Activated CD4-positive, alpha-beta T cell treated with anti-CD3 and anti-CD28 coated beads, Interleukin-2, amount 10 ng/mL, durations not matched to agents 7 days and 5 days (primary cell): ENCODE measurements at regions not wholly inside any gene's neighbourhood (a gene's known extent, or its start where the extent isn't known, plus 50 kb on each side); places are given as distances from the start of the nearest gene placed in this dataset.

Source experiments
- CTCF ChIA-PET: fragments of 350-600 bp; sonication (Branson Sonifier 250); formaldehyde crosslinking; loops from one replicate; lab custom pipeline; 2021; ENCODE audit warnings: antibody characterized with exemption; lab: Charles Lee
- POLR2A ChIA-PET: fragments of 350-600 bp; sonication (Branson Sonifier 250); formaldehyde crosslinking; loops from one replicate; lab custom pipeline; 2021; ENCODE audit warnings: antibody characterized with exemption; lab: Charles Lee
- DNase-seq: peaks from one replicate; pipeline ENCODE4 v3.0.0-alpha.2; 2020
- H3K27ac Mint-ChIP-seq: one replicate; pipeline ENCODE4 v1.8.0; 2021; ENCODE audit warnings: mild to moderate bottlenecking, moderate library complexity, mixed read lengths
- H3K27me3 Mint-ChIP-seq: one replicate; pipeline ENCODE4 v1.8.0; 2021; ENCODE audit warnings: mixed read lengths
- H3K36me3 Mint-ChIP-seq: one replicate; pipeline ENCODE4 v1.8.0; 2021; ENCODE audit warnings: low read depth, mixed read lengths
- H3K4me1 Mint-ChIP-seq: one replicate; pipeline ENCODE4 v1.8.0; 2021; ENCODE audit warnings: mixed read lengths
- H3K4me3 Mint-ChIP-seq: one replicate; pipeline ENCODE4 v1.8.0; 2021; ENCODE audit warnings: mild to moderate bottlenecking, moderate library complexity, mixed read lengths
- H3K9me3 Mint-ChIP-seq: one replicate; pipeline ENCODE4 v1.8.0; 2021; ENCODE audit warnings: mixed read lengths

GRCh38 chr1:238176441-238176840, 285.7 kb upstream of the ZP4 start:
- ChIA-PET CTCF (no interaction called here), POLR2A (no interaction called here)
- Mint-ChIP-seq H3K27ac (no peak overlapping the region), H3K27me3 (no peaks in the 10 kb centered on the region), H3K36me3 (no peaks in the 10 kb centered on the region), H3K9me3 (peaks cover 9% of the 10 kb centered on the region), H3K4me1 (no peaks in the 10 kb centered on the region), H3K4me3 (no peak overlapping the region)
- DNase-seq = no peak

GRCh38 chr1:238171985-238172384, 281.3 kb upstream of the ZP4 start:
- H3K4me3 Mint-ChIP-seq = no peak overlapping the region
- H3K4me1 Mint-ChIP-seq = no peaks in the 10 kb centered on the region
- H3K36me3 Mint-ChIP-seq = no peaks in the 10 kb centered on the region
- H3K9me3 Mint-ChIP-seq = peaks cover 5% of the 10 kb centered on the region
- no peaks in the 10 kb centered on the region for H3K27me3 Mint-ChIP-seq
- no peak for DNase-seq
- H3K27ac Mint-ChIP-seq = no peak overlapping the region
- ChIA-PET CTCF (no interaction called here), POLR2A (no interaction called here)

- Mint-ChIP-seq H3K4me1 (no peaks in the 10 kb centered on the region), H3K36me3 (no peaks in the 10 kb centered on the region), H3K27me3 (no peaks in the 10 kb centered on the region), H3K4me3 (no peak overlapping the region), H3K9me3 (peaks cover 2% of the 10 kb centered on the region), H3K27ac (no peak overlapping the region)
- no peak for DNase-seq
- ChIA-PET POLR2A (no interaction called here), CTCF (interaction anchor here (0.6 kb wide), 1 partner anchor 1188 kb away, joined by 3 read pairs; no protein-coding TSS in a partner anchor)
Observed at GRCh38 chr1:238161955-238162354, 271.2 kb upstream of the ZP4 start.

- Mint-ChIP-seq H3K9me3 (peaks cover 2% of the 10 kb centered on the region), H3K36me3 (no peaks in the 10 kb centered on the region), H3K4me1 (no peaks in the 10 kb centered on the region), H3K27ac (no peak overlapping the region), H3K27me3 (no peaks in the 10 kb centered on the region), H3K4me3 (no peak overlapping the region)
- POLR2A ChIA-PET = no interaction called here
- CTCF ChIA-PET = no interaction called here
- no peak for DNase-seq
Observed at GRCh38 chr1:238153939-238154338, 263.2 kb upstream of the ZP4 start.

- no peaks in the 10 kb centered on the region for H3K27me3 Mint-ChIP-seq
- peaks cover 2% of the 10 kb centered on the region for H3K9me3 Mint-ChIP-seq
- ChIA-PET CTCF (no interaction called here), POLR2A (no interaction called here)
- H3K36me3 Mint-ChIP-seq = no peaks in the 10 kb centered on the region
- no peaks in the 10 kb centered on the region for H3K4me1 Mint-ChIP-seq
- DNase-seq = no peak
- no peak overlapping the region for H3K27ac Mint-ChIP-seq
- H3K4me3 Mint-ChIP-seq = no peak overlapping the region
Observed at GRCh38 chr1:238153253-238153652, 262.5 kb upstream of the ZP4 start.

GRCh38 chr1:238152119-238152518, 261.4 kb upstream of the ZP4 start:
- H3K27me3 Mint-ChIP-seq = no peaks in the 10 kb centered on the region
- H3K27ac Mint-ChIP-seq = no peak overlapping the region
- DNase-seq = no peak
- no peaks in the 10 kb centered on the region for H3K4me1 Mint-ChIP-seq
- ChIA-PET POLR2A (no interaction called here), CTCF (no interaction called here)
- H3K36me3 Mint-ChIP-seq = no peaks in the 10 kb centered on the region
- H3K4me3 Mint-ChIP-seq = no peak overlapping the region
- no peaks in the 10 kb centered on the region for H3K9me3 Mint-ChIP-seq

GRCh38 chr1:238143038-238143437, 252.3 kb upstream of the ZP4 start:
- Mint-ChIP-seq H3K4me3 (no peak overlapping the region), H3K9me3 (no peaks in the 10 kb centered on the region), H3K27ac (no peak overlapping the region), H3K27me3 (no peaks in the 10 kb centered on the region), H3K36me3 (no peaks in the 10 kb centered on the region), H3K4me1 (no peaks in the 10 kb centered on the region)
- POLR2A ChIA-PET = no interaction called here
- DNase-seq = no peak
- CTCF ChIA-PET = no interaction called here

GRCh38 chr1:238141353-238141752, 250.6 kb upstream of the ZP4 start:
- H3K9me3 Mint-ChIP-seq = no peaks in the 10 kb centered on the region

GRCh38 chr1:238139713-238140112, 249.0 kb upstream of the ZP4 start:
- no peak overlapping the region for H3K4me3 Mint-ChIP-seq

More at GRCh38 chr1:238141353-238141752, 250.6 kb upstream of the ZP4 start:
- Mint-ChIP-seq H3K4me1 (no peaks in the 10 kb centered on the region), H3K36me3 (no peaks in the 10 kb centered on the region), H3K27me3 (no peaks in the 10 kb centered on the region), H3K27ac (no peak overlapping the region), H3K4me3 (no peak overlapping the region)
- POLR2A ChIA-PET = no interaction called here
- CTCF ChIA-PET = no interaction called here
- no peak for DNase-seq

GRCh38 chr1:238138059-238138626, 247.4 kb upstream of the ZP4 start:
- H3K27ac Mint-ChIP-seq = no peak overlapping the region
- H3K27me3 Mint-ChIP-seq = no peaks in the 10 kb centered on the region
- H3K4me3 Mint-ChIP-seq = no peak overlapping the region
- H3K9me3 Mint-ChIP-seq = no peaks in the 10 kb centered on the region
- no peak for DNase-seq
- POLR2A ChIA-PET = no interaction called here
- no peaks in the 10 kb centered on the region for H3K4me1 Mint-ChIP-seq
- no peaks in the 10 kb centered on the region for H3K36me3 Mint-ChIP-seq
- CTCF ChIA-PET = no interaction called here

More at GRCh38 chr1:238139713-238140112, 249.0 kb upstream of the ZP4 start:
- Mint-ChIP-seq H3K36me3 (no peaks in the 10 kb centered on the region), H3K27ac (no peak overlapping the region), H3K27me3 (no peaks in the 10 kb centered on the region), H3K4me1 (no peaks in the 10 kb centered on the region), H3K9me3 (no peaks in the 10 kb centered on the region)
- CTCF ChIA-PET = no interaction called here
- DNase-seq = no peak
- POLR2A ChIA-PET = no interaction called here

- DNase-seq = no peak
- Mint-ChIP-seq H3K27me3 (no peaks in the 10 kb centered on the region), H3K9me3 (peaks cover 2% of the 10 kb centered on the region), H3K4me1 (no peaks in the 10 kb centered on the region), H3K36me3 (no peaks in the 10 kb centered on the region), H3K4me3 (no peak overlapping the region), H3K27ac (no peak overlapping the region)
- ChIA-PET CTCF (no interaction called here), POLR2A (no interaction called here)
Observed at GRCh38 chr1:238135708-238136664, 245.3 kb upstream of the ZP4 start.

GRCh38 chr1:238129677-238130076, 239.0 kb upstream of the ZP4 start:
- Mint-ChIP-seq H3K36me3 (no peaks in the 10 kb centered on the region), H3K9me3 (peaks cover 4% of the 10 kb centered on the region), H3K4me3 (no peak overlapping the region), H3K27ac (no peak overlapping the region), H3K27me3 (no peaks in the 10 kb centered on the region), H3K4me1 (no peaks in the 10 kb centered on the region)
- ChIA-PET POLR2A (no interaction called here), CTCF (no interaction called here)
- DNase-seq = no peak

GRCh38 chr1:238123201-238123600, 232.5 kb upstream of the ZP4 start:
- no peaks in the 10 kb centered on the region for H3K4me1 Mint-ChIP-seq

More at GRCh38 chr1:238123201-238123600, 232.5 kb upstream of the ZP4 start:
- DNase-seq = no peak
- H3K9me3 Mint-ChIP-seq = peaks cover 2% of the 10 kb centered on the region
- ChIA-PET CTCF (no interaction called here), POLR2A (no interaction called here)
- no peaks in the 10 kb centered on the region for H3K27me3 Mint-ChIP-seq
- H3K4me3 Mint-ChIP-seq = no peak overlapping the region
- no peak overlapping the region for H3K27ac Mint-ChIP-seq
- no peaks in the 10 kb centered on the region for H3K36me3 Mint-ChIP-seq
